Colonic mucosa (tissue), 4 donors: ENCODE measurements at regions not wholly inside any gene's neighbourhood (a gene's known extent, or its start where the extent isn't known, plus 50 kb on each side); places are given as distances from the start of the nearest gene placed in this dataset.
"Not testable (repeated sequence)": the region's sequence is repeated elsewhere in the genome, so short reads cannot be mapped to it uniquely, and the experiment has no call there.

Source experiments
- DNase-seq: peaks from one replicate; pipeline ENCODE4 v3.0.0-alpha.2; 2020
- H3K27ac ChIP-seq: fragments of 200-600 bp; one replicate; pipeline ENCODE4 v1.8.0; 2021
- H3K27me3 ChIP-seq: fragments of 200-600 bp; one replicate; pipeline ENCODE4 v1.8.0; 2021
- H3K36me3 ChIP-seq: fragments of 200-600 bp; one replicate; pipeline ENCODE4 v1.8.0; 2021
- H3K4me1 ChIP-seq: fragments of 200-600 bp; one replicate; pipeline ENCODE4 v1.8.0; 2021; ENCODE audit warnings: mild to moderate bottlenecking
- H3K4me3 ChIP-seq: fragments of 200-600 bp; one replicate; pipeline ENCODE4 v1.8.0; 2021
- H3K9ac ChIP-seq, 2 donors: one replicate each; pipeline ENCODE4 v1.7.0; 2013; ENCODE audit warnings: control low read depth in 2 of 2, low read depth in 2 of 2, low read length in 2 of 2
- H3K9me3 ChIP-seq: fragments of 200-600 bp; one replicate; pipeline ENCODE4 v1.8.0; 2021
- CTCF ChIP-seq: fragments of 200-600 bp; IDR thresholded peaks from one replicate; pipeline ENCODE4 v1.8.0; 2022; ENCODE audit warnings: antibody characterized with exemption, mild to moderate bottlenecking
- intact Hi-C: fragments of 100-400 bp; cut with DNase I; formaldehyde crosslinking; loops from one replicate; pipeline ENCODE4 v1.14.1; 2022
- donor health status: healthy.
- donor health status: DM: no; HTN: no; CAD: no.
- donor health status: DM: no; HTN: no; CAD: no.

- H3K4me1 ChIP-seq, result no peaks in the 10 kb centered on the region
- intact Hi-C loops, result no loop called here
- H3K4me3 ChIP-seq, result no peak overlapping the region
- H3K27me3 ChIP-seq, result no peaks in the 10 kb centered on the region
- no peaks in the 10 kb centered on the region for H3K9me3 ChIP-seq
- H3K9ac ChIP-seq, result no peak overlapping the region
- no peak for TF ChIP-seq CTCF
- H3K27ac ChIP-seq, result no peak overlapping the region
- no peaks in the 10 kb centered on the region for H3K36me3 ChIP-seq
- DNase-seq, result no peak
Measured at GRCh38 chr15:62280625-62281024, 115.5 kb upstream of the C2CD4B start.

GRCh38 chr15:62281801-62282200 lies 116.7 kb upstream of the C2CD4B start:
- H3K27ac ChIP-seq, H3K9ac ChIP-seq, H3K36me3 ChIP-seq, DNase-seq, H3K4me1 ChIP-seq, H3K27me3 ChIP-seq, H3K4me3 ChIP-seq, intact Hi-C loops, H3K9me3 ChIP-seq: not testable (repeated sequence)

- Histone ChIP-seq H3K9me3 (no peaks in the 10 kb centered on the region), H3K36me3 (no peaks in the 10 kb centered on the region), H3K9ac (no peak overlapping the region), H3K4me1 (no peaks in the 10 kb centered on the region), H3K27ac (no peak overlapping the region), H3K27me3 (no peaks in the 10 kb centered on the region), H3K4me3 (no peak overlapping the region)
- intact Hi-C loops, result no loop called here
- DNase-seq, result no peak
- TF ChIP-seq CTCF, result no peak
Measured at GRCh38 chr15:62287066-62287857, 122.2 kb upstream of the C2CD4B start.

- no peaks in the 10 kb centered on the region for H3K36me3 ChIP-seq
- DNase-seq, result no peak
- no peak for TF ChIP-seq CTCF
- no peaks in the 10 kb centered on the region for H3K4me1 ChIP-seq
- H3K27me3 ChIP-seq, result no peaks in the 10 kb centered on the region
- H3K27ac ChIP-seq, result no peak overlapping the region
- H3K9ac ChIP-seq, result no peak overlapping the region
- H3K9me3 ChIP-seq, result no peaks in the 10 kb centered on the region
- intact Hi-C loops, result no loop called here
- H3K4me3 ChIP-seq, result no peak overlapping the region
Measured at GRCh38 chr15:62288361-62289017, 123.4 kb upstream of the C2CD4B start.

GRCh38 chr15:62291262-62291661 lies 126.2 kb upstream of the C2CD4B start:
- intact Hi-C loops, result no loop called here
- H3K9me3 ChIP-seq, result no peaks in the 10 kb centered on the region
- no peaks in the 10 kb centered on the region for H3K4me1 ChIP-seq
- TF ChIP-seq CTCF, result no peak
- no peaks in the 10 kb centered on the region for H3K27me3 ChIP-seq
- no peaks in the 10 kb centered on the region for H3K36me3 ChIP-seq
- H3K4me3 ChIP-seq, result no peak overlapping the region
- DNase-seq, result no peak
- no peak overlapping the region for H3K9ac ChIP-seq
- no peak overlapping the region for H3K27ac ChIP-seq
